ENCODE measurements at regions not wholly inside any gene's neighbourhood (a gene's known extent, or its start where the extent isn't known, plus 50 kb on each side); places are given as distances from the start of the nearest gene placed in this dataset.
"Not testable (repeated sequence)": the region's sequence is repeated elsewhere in the genome, so short reads cannot be mapped to it uniquely, and the experiment has no call there.

DNA sequence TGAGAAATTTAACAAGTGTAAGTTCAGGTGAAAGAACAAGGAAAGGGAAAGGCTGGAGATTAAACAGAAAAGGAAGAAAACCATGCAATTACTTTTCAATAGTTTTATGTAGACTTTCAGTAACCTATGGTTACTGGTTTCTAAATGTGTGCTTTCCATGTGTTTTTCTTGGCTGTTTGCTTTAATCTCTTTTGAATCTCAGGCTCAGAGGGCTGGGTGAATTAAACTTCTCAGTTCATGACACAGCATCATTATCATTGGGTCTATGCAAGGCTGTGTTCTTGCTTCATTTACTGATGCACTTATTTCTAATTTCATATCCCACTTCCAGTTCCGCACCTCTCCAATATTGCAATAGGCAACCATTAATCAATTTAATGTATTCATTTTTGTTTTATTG, 266.5 kb upstream of the UGT8 start:
- no peak for DNase-seq (ENCODE audit: low spot score)
- TF ChIP-seq, protein P1, sequence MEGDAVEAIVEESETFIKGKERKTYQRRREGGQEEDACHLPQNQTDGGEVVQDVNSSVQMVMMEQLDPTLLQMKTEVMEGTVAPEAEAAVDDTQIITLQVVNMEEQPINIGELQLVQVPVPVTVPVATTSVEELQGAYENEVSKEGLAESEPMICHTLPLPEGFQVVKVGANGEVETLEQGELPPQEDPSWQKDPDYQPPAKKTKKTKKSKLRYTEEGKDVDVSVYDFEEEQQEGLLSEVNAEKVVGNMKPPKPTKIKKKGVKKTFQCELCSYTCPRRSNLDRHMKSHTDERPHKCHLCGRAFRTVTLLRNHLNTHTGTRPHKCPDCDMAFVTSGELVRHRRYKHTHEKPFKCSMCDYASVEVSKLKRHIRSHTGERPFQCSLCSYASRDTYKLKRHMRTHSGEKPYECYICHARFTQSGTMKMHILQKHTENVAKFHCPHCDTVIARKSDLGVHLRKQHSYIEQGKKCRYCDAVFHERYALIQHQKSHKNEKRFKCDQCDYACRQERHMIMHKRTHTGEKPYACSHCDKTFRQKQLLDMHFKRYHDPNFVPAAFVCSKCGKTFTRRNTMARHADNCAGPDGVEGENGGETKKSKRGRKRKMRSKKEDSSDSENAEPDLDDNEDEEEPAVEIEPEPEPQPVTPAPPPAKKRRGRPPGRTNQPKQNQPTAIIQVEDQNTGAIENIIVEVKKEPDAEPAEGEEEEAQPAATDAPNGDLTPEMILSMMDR (IDR thresholded peaks at IDR 0.05; ENCODE audit: borderline replicate concordance, control extremely low read depth, extremely low read depth, insufficient read depth, missing control alignments), result no peak
- in situ Hi-C loops (cut with MboI; ENCODE audit: low sequenced_read_pairs, unreplicated experiment), result no loop called here

DNA sequence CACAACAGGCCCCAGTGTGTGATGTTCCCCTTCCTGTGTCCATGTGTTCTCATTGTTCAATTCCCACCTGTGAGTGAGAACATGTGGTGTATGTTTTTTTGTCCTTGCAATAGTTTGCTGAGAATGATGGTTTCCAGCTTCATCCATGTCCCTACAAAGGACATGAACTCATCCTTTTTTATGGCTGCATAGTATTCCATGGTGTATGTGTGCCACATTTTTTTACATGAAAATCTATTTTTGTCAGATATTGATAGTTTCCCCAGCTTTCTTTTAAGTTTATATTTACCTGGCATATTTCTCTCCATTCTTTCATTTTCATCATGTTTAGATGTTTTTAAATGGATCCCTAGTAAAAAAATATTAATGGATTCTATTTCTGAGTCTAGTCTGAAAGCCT, 264.2 kb upstream of the UGT8 start:
- in situ Hi-C loops (cut with MboI; ENCODE audit: low sequenced_read_pairs, unreplicated experiment); DNase-seq (ENCODE audit: low spot score): not testable (repeated sequence)

DNA sequence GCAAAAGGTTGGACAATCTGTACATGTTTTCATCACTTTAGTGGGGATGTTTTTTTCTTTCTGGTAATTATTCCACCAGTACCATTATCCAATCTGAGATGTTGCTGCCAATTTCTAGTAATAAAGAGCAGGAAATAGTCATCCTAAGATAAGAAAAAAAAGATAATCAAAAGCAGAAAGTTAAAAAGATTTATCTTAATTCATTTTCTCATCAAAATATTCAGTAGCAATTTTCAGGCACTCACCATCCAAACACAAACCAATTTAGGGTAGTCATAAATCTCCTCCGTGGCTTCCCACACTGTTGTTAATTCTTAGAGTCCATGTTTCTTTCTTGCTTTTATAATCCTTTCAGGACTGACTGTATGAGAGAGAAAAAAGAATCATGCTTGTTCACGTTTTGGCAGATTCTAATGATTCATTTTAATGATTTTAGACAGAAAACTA, 263.7 kb upstream of the UGT8 start:
- DNase-seq (ENCODE audit: low spot score), result no peak
- TF ChIP-seq, protein P1 (IDR thresholded peaks at IDR 0.05; ENCODE audit: borderline replicate concordance, control extremely low read depth, extremely low read depth, insufficient read depth, missing control alignments), result no peak
- in situ Hi-C loops (cut with MboI; ENCODE audit: low sequenced_read_pairs, unreplicated experiment), result no loop called here

DNA sequence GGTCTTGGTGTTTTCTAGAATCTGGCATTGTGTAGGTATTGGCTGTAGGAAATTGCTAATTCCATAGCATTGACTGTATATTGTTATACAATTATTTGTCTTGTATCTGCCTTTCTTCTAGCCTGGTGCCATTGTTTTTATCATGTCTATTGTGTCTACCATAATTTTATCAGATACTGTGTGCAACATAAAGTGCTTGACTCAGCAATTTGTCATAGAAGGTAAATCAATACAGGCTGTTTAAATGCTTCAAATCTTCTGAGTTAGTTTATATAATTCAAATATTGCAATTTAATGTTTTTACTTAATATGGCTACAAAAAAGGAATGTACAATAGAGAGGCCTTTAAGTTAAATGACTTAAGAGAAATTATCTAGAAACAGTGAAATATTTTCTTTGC, 263.3 kb upstream of the UGT8 start:
- TF ChIP-seq, protein P1 (IDR thresholded peaks at IDR 0.05; ENCODE audit: borderline replicate concordance, control extremely low read depth, extremely low read depth, insufficient read depth, missing control alignments), result no peak
- in situ Hi-C loops (cut with MboI; ENCODE audit: low sequenced_read_pairs, unreplicated experiment), result no loop called here

DNA sequence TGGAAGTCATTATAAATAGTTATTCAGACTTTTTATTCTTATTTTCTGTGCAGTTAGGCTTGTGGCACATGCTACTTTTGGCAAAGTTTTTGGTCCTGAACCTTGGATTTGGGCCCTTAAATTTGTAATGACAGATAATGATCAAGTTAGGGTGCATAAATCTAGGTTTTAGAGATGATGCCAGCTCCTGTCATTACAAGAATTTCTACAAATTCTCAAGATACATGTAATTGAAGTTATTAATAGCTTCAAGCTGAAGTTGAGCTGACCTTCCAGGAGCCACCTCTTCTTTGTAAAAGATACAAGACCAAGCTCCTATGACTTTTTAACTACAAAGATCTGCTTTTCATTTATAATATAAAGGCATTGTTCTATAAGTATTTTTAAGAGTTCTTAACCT, 255.6 kb upstream of the UGT8 start:
- in situ Hi-C loops (cut with MboI; ENCODE audit: low sequenced_read_pairs, unreplicated experiment), result no loop called here

More for the DNA sequence above, 263.3 kb upstream of the UGT8 start:
- no peak for DNase-seq (ENCODE audit: low spot score)

DNA sequence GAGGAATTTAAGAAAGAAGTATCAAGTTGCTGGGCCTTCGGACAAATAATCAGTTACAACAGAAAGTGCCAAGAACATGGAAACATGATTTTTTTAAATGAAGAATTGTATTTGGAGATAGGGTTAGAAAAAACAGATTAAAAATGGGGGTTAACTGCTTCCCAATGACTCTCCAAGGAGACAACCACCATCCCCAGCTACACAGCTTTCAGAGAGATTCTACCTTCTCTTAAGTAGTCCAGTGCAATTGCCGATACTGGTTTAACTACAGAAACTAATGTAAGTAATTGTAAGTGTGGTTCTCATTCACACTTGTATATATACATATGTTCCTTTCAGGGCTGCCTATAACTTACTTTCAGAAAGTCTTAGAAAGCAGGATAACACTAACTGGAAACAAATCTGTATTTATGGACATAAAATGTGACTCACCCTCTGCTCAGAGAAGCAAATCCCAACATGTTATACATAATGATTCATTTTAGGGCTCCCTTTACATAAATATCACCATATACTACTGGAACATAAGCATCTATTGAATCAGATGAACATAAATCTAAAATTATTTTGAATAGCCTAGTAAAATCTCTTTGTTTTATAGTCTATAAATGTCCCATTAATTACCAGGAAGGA, 248.9 kb upstream of the UGT8 start:
- in situ Hi-C loops (cut with MboI; ENCODE audit: low sequenced_read_pairs, unreplicated experiment), result no loop called here
- TF ChIP-seq, protein P1 (IDR thresholded peaks at IDR 0.05; ENCODE audit: borderline replicate concordance, control extremely low read depth, extremely low read depth, insufficient read depth, missing control alignments), result no peak
- no peak for DNase-seq (ENCODE audit: low spot score)

More for the DNA sequence above, 255.6 kb upstream of the UGT8 start:
- no peak for DNase-seq (ENCODE audit: low spot score)
- TF ChIP-seq, protein P1 (IDR thresholded peaks at IDR 0.05; ENCODE audit: borderline replicate concordance, control extremely low read depth, extremely low read depth, insufficient read depth, missing control alignments), result no peak

DNA sequence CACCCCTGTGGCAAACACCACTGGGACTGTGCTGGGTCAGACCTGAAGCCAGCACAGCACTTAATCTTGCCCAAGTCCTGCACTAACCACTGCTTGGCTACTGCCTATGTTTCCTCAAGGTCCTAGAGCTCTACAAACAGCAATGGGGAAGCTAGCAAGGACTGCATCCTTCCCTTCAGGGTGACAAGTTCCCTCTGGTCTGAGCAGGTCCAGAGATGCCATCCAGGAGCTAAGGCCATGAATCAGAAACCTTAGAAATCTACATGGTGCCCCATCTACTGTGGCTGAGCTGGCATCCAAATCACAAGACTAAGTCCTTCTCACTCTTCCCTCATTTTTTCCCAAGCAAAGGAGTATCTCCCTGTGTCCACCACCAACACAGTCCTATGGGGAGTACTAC, 239.7 kb upstream of the UGT8 start:
- TF ChIP-seq, protein P1 (IDR thresholded peaks at IDR 0.05; ENCODE audit: borderline replicate concordance, control extremely low read depth, extremely low read depth, insufficient read depth, missing control alignments), result no peak
- in situ Hi-C loops (cut with MboI; ENCODE audit: low sequenced_read_pairs, unreplicated experiment), result no loop called here
- DNase-seq (ENCODE audit: low spot score), result no peak

Measured in GM13976 (cell line).